ENCODE measurements at regions not wholly inside any gene's neighbourhood (a gene's known extent, or its start where the extent isn't known, plus 50 kb on each side); places are given as distances from the start of the nearest gene placed in this dataset.

DNA sequence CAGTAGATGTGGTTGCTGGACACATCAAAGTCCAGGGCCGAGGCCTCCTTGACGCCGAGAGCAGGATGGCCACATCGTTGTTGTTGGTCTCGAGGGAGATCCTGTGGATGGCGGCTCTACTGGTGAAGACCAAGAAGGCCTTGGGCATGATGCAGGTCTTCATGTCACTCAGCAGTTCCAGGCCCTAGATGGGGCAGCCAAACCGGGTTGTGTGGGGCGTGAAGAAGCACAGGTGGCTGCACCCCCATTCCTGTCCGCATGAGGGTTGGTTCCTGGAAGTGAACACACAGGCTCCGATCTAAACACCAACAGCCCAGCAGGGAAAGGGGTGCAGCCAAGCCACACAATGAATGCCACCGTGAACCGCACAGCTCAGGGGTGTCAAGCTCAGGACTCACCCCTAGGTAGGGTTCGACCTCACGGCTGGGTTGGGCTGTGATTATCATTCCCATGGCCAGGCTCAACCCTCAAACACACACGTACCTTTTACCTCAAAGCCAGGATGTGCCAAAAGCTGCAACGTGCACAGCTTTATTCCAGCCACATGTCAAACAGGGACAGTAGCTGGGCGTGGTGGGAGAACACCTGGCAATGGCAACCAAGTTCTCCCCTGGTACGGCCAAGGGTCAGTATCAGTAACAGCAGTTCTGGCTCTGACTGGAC, 132.3 kb downstream of the CRYBB2 start:
- no peak for TF ChIP-seq HDAC6 (IDR thresholded peaks at IDR 0.05; ENCODE audit: low read depth, low read length)
- no peak for TF ChIP-seq EP300 (IDR thresholded peaks at IDR 0.05; ENCODE audit: borderline replicate concordance in 1 of 2, low read depth in 2 of 2, low read length in 2 of 2)
- TF ChIP-seq POLR2A (IDR thresholded peaks at IDR 0.05; ENCODE audit: control extremely low read depth in 1 of 2, low read depth in 2 of 2, low read length in 2 of 2) = no peak
- no peak for TF ChIP-seq PHF8 (conservative IDR thresholded peaks at IDR 0.05; ENCODE audit: low read depth, low read length)
- TF ChIP-seq, protein P1, sequence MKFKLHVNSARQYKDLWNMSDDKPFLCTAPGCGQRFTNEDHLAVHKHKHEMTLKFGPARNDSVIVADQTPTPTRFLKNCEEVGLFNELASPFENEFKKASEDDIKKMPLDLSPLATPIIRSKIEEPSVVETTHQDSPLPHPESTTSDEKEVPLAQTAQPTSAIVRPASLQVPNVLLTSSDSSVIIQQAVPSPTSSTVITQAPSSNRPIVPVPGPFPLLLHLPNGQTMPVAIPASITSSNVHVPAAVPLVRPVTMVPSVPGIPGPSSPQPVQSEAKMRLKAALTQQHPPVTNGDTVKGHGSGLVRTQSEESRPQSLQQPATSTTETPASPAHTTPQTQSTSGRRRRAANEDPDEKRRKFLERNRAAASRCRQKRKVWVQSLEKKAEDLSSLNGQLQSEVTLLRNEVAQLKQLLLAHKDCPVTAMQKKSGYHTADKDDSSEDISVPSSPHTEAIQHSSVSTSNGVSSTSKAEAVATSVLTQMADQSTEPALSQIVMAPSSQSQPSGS (IDR thresholded peaks at IDR 0.05; ENCODE audit: low read length) = no peak

Data from H1 (cell line).